A673 (cell line): ENCODE measurements at regions not wholly inside any gene's neighbourhood (a gene's known extent, or its start where the extent isn't known, plus 50 kb on each side); places are given as distances from the start of the nearest gene placed in this dataset.

Source experiments
- BruUV-seq: library from RNA; stranded (reverse); fragments of 400-500 nt; replicated peaks from 2 replicates; lab custom pipeline; 2021; lab: Mats Ljungman, UMichigan
- CTCF ChIA-PET: fragments of 300-600 bp; sonication (Branson Sonifier 250); formaldehyde crosslinking; loops from one replicate; lab custom pipeline; 2022; ENCODE audit warnings: antibody characterized with exemption; lab: Charles Lee
- POLR2A ChIA-PET: fragments of 300-600 bp; sonication (Branson Sonifier 250); formaldehyde crosslinking; loops from one replicate; lab custom pipeline; 2022; ENCODE audit warnings: antibody characterized with exemption; ENCODE audit not compliant: low non-redundant PET; lab: Charles Lee
- DNase-seq: peaks from one replicate; pipeline ENCODE4 v3.0.0-alpha.2; 2015; ENCODE audit warnings: low spot score
- H3K27ac ChIP-seq: fragments of 200-600 bp; sonication (generic); 2 replicates; pipeline ENCODE4 v1.5.1; 2016; ENCODE audit warnings: mixed run types, low read depth, mild to moderate bottlenecking, mixed read lengths, antibody characterized with exemption, low read length; ENCODE audit not compliant: poor library complexity, severe bottlenecking
- H3K27me3 ChIP-seq: fragments of 200-600 bp; sonication (generic); replicated peaks from 2 replicates; pipeline ENCODE4 v1.6.1; 2017; ENCODE audit warnings: mixed run types, low read depth, mild to moderate bottlenecking, mixed read lengths, antibody characterized with exemption, low read length; ENCODE audit not compliant: insufficient read depth, poor library complexity
- H3K36me3 ChIP-seq: fragments of 200-600 bp; sonication (generic); 2 replicates; pipeline ENCODE4 v1.6.1; 2016; ENCODE audit warnings: mixed run types, mild to moderate bottlenecking, mixed read lengths, antibody characterized with exemption, low read length; ENCODE audit not compliant: insufficient read depth, poor library complexity, severe bottlenecking
- H3K4me1 ChIP-seq: fragments of 200-600 bp; sonication (generic); 2 replicates; pipeline ENCODE4 v1.6.1; 2017; ENCODE audit warnings: mixed run types, mild to moderate bottlenecking, mixed read lengths, antibody characterized with exemption, low read length; ENCODE audit not compliant: insufficient read depth, poor library complexity, severe bottlenecking
- H3K4me3 ChIP-seq: fragments of 200-600 bp; sonication (generic); 2 replicates; pipeline ENCODE4 v1.5.1; 2016; ENCODE audit warnings: low read depth, mixed run types, mild to moderate bottlenecking, mixed read lengths, low read length; ENCODE audit not compliant: poor library complexity, severe bottlenecking
- H3K9me3 ChIP-seq: fragments of 200-600 bp; sonication (generic); 2 replicates; pipeline ENCODE4 v1.6.1; 2016; ENCODE audit warnings: mixed run types, low read depth, mild to moderate bottlenecking, mixed read lengths, antibody characterized with exemption, low read length; ENCODE audit not compliant: poor library complexity, severe bottlenecking
- EZH2 ChIP-seq: fragments of 200-600 bp; sonication (generic); IDR thresholded peaks from 2 replicates; pipeline ENCODE4 v1.6.1; 2017; ENCODE audit warnings: borderline replicate concordance, low read depth, mild to moderate bottlenecking, mixed read lengths, antibody characterized with exemption, low read length; ENCODE audit not compliant: poor library complexity, severe bottlenecking
- intact Hi-C: fragments of 100-400 bp; cut with micrococcal nuclease; formaldehyde crosslinking; loops from one replicate; pipeline ENCODE4 v1.10.0; 2022; ENCODE audit not compliant: unreplicated experiment
- TF ChIP-seq, protein P1 (sequence below): fragments of 300-800, 200-600 bp; sonication (generic); conservative IDR thresholded peaks from 2 replicates; pipeline ENCODE4 v1.5.1; 2017; ENCODE audit warnings: low read depth, mild to moderate bottlenecking, antibody characterized with exemption, low read length, moderate library complexity, mixed read lengths

DNA sequence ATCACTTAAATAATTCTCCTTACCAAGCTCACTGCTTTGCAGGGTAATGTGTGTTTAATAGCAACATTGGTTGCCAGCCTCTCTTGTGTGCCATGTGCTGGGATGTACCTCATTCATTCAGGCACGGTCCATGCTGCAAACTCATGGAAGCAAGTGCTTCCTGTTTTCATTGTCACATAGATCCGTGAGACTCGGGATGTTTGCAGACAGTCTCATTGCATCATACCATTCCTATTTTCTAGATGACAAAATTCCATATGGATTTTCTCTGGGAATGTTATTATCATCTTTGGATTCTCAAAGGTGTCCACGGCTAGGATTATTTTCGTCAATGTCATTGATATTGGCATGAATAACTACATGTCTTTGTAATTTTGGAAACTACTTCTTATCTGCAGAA is 60.0 kb upstream of the HDAC4 start:
- ChIA-PET CTCF (no interaction called here), POLR2A (no interaction called here)
- TF ChIP-seq, protein P1, sequence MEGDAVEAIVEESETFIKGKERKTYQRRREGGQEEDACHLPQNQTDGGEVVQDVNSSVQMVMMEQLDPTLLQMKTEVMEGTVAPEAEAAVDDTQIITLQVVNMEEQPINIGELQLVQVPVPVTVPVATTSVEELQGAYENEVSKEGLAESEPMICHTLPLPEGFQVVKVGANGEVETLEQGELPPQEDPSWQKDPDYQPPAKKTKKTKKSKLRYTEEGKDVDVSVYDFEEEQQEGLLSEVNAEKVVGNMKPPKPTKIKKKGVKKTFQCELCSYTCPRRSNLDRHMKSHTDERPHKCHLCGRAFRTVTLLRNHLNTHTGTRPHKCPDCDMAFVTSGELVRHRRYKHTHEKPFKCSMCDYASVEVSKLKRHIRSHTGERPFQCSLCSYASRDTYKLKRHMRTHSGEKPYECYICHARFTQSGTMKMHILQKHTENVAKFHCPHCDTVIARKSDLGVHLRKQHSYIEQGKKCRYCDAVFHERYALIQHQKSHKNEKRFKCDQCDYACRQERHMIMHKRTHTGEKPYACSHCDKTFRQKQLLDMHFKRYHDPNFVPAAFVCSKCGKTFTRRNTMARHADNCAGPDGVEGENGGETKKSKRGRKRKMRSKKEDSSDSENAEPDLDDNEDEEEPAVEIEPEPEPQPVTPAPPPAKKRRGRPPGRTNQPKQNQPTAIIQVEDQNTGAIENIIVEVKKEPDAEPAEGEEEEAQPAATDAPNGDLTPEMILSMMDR = no peak
- TF ChIP-seq EZH2 = no peak
- no TSS peak for BruUV-seq
- H3K27ac ChIP-seq = no peak overlapping the region
- intact Hi-C loops = no loop called here
- no peaks in the 10 kb centered on the region for H3K4me1 ChIP-seq
- H3K36me3 ChIP-seq = no peaks in the 10 kb centered on the region
- no peaks in the 10 kb centered on the region for H3K9me3 ChIP-seq
- no peak for DNase-seq
- no peak overlapping the region for H3K4me3 ChIP-seq
- H3K27me3 ChIP-seq = no peaks in the 10 kb centered on the region

DNA sequence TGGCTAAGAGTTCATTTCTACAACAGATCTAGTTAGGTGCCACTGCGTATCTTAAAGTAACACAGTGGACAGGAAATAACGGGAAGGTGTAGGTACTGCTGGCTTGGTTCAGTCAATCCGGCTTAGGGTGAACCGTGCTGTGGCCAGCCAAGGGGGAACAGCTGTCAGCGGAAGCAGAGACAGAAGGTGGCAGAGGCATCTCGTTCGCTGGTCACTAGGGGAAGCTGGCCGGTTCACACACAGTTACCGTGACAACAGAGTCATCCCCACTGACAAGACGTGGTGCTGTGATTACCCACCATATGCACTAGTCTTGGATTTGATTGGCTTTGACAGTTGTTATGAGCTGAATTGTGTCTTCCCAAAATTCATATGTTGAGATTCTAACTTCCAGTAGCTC is 58.8 kb upstream of the HDAC4 start:
- H3K36me3 ChIP-seq = no peaks in the 10 kb centered on the region
- H3K27me3 ChIP-seq = no peaks in the 10 kb centered on the region
- H3K9me3 ChIP-seq = no peaks in the 10 kb centered on the region
- H3K27ac ChIP-seq = no peak overlapping the region
- no peaks in the 10 kb centered on the region for H3K4me1 ChIP-seq
- intact Hi-C loops = no loop called here
- TF ChIP-seq EZH2 = no peak
- TF ChIP-seq, protein P1 = no peak
- ChIA-PET CTCF (no interaction called here), POLR2A (no interaction called here)
- no TSS peak for BruUV-seq
- DNase-seq = no peak
- no peak overlapping the region for H3K4me3 ChIP-seq

DNA sequence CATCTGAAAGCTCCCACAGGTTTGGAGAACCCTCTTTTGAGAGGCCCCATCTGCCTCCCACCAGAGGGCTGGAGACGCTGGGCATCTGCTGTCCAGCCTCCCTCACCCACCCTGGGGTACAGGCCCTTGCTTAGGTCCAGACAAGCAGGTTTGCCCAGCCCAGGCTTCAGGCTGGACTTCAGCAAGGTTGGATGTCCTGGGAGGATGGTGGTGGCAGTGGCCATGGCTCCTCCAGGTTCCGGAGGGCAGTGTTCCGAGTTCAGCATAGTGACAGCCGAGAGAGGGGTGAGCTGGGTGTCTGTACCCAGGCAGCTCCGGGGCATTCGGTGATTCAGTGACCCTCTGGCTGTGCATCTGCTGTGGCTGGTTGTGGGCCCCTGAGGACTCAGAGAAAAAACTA is 58.2 kb upstream of the HDAC4 start:
- no peak for DNase-seq
- BruUV-seq = no TSS peak
- Histone ChIP-seq H3K4me3 (no peak overlapping the region), H3K27me3 (no peaks in the 10 kb centered on the region), H3K27ac (no peak overlapping the region), H3K4me1 (no peaks in the 10 kb centered on the region), H3K36me3 (no peaks in the 10 kb centered on the region), H3K9me3 (no peaks in the 10 kb centered on the region)
- ChIA-PET POLR2A (no interaction called here), CTCF (no interaction called here)
- intact Hi-C loops = no loop called here
- no peak for TF ChIP-seq EZH2
- TF ChIP-seq, protein P1 = no peak
